Lower leg skin (tissue), 4 donors: ENCODE measurements at regions not wholly inside any gene's neighbourhood (a gene's known extent, or its start where the extent isn't known, plus 50 kb on each side); places are given as distances from the start of the nearest gene placed in this dataset.
"Not testable (repeated sequence)": the region's sequence is repeated elsewhere in the genome, so short reads cannot be mapped to it uniquely, and the experiment has no call there.

Source experiments
- DNase-seq, 2 donors: peaks; one replicate each; pipeline ENCODE4 v3.0.0-alpha.2; 2019; ENCODE audit warnings: low spot score in 2 of 2
- H3K4me3 ChIP-seq: fragments of 200-600 bp; sonication (generic); 2 replicates; pipeline ENCODE4 v1.5.1; 2017; ENCODE audit warnings: mild to moderate bottlenecking, low read depth; ENCODE audit not compliant: poor library complexity, severe bottlenecking
- WGBS, 2 donors: methylation state at CpG; one replicate each; pipeline ENCODE4 v1.1.5; 2018; 5-methylcytosine and 5-hydroxymethylcytosine counted together
- intact Hi-C: fragments of 100-400 bp; cut with DNase I; formaldehyde crosslinking; loops from one replicate; pipeline ENCODE4 v1.15.0; 2023; ENCODE audit warnings: low total_unique reads
- microRNA-seq, 2 donors: library from miRNA; unstranded; fragments of <30 nt; microRNA quantifications; one replicate each; pipeline ENCODE4, GENCODE V29; 2016; ENCODE audit warnings: borderline replicate concordance in 2 of 2, borderline number of aligned reads in 1 of 2

DNA sequence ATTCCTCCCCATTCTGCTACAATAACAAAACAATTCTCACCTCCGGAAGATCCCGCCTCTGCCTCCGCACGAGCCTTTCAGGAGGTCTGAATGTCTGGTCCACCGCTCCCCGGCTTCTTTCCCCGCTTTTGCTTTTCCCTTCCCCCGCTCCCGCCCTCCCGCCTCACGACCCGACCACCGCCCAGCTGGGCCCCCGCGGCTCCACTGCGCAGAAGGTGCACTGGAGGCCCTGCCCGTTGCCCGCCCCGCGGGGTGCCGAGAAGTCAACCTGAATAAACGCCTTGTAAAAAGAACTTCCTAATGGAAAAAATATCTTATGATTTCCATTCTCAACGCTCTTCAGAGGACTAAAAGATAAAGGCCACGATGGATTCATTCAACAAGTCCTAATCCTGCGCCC is 93.8 kb upstream of the NBPF11 start:
- H3K4me3 ChIP-seq, intact Hi-C loops, DNase-seq: not testable (repeated sequence)
- no CpG with 5 or more reads among the region's 25 CpGs for WGBS, 2 donors

DNA sequence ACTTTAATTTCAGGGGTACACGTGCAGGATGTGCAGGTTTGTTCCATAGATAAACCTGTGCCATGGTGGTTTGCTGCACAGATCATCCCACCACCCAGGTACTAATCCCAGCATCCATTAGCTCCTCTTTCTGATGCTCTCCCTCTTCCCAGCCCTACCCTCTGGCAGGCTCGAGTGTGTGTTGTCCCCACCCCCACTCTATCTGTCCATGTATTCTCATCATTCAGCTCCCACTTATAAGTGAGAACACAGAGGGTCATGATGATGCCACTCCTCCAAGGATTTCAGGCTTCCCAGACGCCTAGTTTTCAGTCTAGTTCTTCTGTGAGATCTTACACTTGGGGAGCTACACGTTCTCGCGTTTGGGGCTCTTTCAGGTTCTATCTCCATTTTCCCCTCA is 93.4 kb upstream of the NBPF11 start:
- H3K4me3 ChIP-seq, DNase-seq, intact Hi-C loops: not testable (repeated sequence)
- no CpG with 5 or more reads among the region's 6 CpGs for WGBS, 2 donors

- WGBS, 2 donors, result 88% methylated on average over 7 of the region's 8 CpGs; no CpG with 5 or more reads in 1 of the 2 donors
- intact Hi-C loops, H3K4me3 ChIP-seq: not testable (repeated sequence)
- peak in 1 of 2 donors; percentile 69 for DNase-seq
Measured at GRCh38 chr1:148233250-148233649, 81.2 kb upstream of the NBPF11 start.

- intact Hi-C loops, result not testable (repeated sequence)
Measured at GRCh38 chr1:148228846-148229245, 76.8 kb upstream of the NBPF11 start.

DNA sequence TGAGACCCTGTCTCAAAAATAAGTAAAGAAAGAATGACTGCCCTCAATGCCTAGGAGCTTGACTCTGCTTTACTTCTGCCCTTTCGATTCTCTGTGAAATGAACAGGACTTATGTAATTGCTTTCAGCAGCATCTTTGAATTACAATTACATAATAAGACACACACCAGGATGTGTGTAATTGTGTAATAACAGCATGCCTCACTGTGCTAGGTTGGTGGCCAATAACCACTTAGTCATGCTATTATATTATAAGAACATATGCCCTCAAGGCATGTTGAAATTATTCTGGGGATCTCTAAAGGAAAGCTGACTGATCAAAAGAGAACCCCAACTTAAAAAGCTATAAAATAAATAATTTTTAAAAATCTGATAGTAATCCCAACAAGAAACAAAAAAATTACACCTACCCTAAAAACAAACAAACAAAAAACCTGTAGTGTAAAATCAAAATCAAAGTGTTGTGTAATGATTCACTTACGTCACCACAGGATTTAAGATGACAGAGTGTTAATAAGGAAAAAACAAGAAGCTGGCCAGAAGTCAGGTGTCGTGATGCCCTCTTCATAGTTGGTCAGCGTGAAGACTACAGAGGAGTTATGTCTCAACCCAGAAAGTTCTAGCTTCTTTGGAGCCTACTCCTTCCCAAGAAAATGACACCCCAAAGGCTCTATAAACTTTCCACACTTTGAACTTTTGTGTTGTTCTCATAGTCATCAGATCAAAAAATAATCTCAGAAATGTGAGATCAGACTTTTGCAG is 70.5 kb upstream of the NBPF11 start:
- H3K4me3 ChIP-seq, DNase-seq, intact Hi-C loops: not testable (repeated sequence)
- no CpG with 5 or more reads among the region's 4 CpGs for WGBS, 2 donors

More at GRCh38 chr1:148228846-148229245, 76.8 kb upstream of the NBPF11 start:
- DNase-seq, H3K4me3 ChIP-seq: not testable (repeated sequence)
- 79 to 87% methylated on average over 4 to 5 of the region's 5 CpGs for WGBS, 2 donors

GRCh38 chr1:148221593-148221992 is 69.5 kb upstream of the NBPF11 start:
- no CpG with 5 or more reads among the region's 4 CpGs for WGBS, 2 donors
- intact Hi-C loops, DNase-seq, H3K4me3 ChIP-seq: not testable (repeated sequence)

GRCh38 chr1:148219229-148219628 is 67.1 kb upstream of the NBPF11 start:
- H3K4me3 ChIP-seq, intact Hi-C loops, DNase-seq: not testable (repeated sequence)
- no CpG with 5 or more reads among the region's 4 CpGs for WGBS, 2 donors

- H3K4me3 ChIP-seq, intact Hi-C loops, DNase-seq: not testable (repeated sequence)
- no CpG with 5 or more reads among the region's 2 CpGs for WGBS, 2 donors
Measured at GRCh38 chr1:148211191-148211590, 59.1 kb upstream of the NBPF11 start.

DNA sequence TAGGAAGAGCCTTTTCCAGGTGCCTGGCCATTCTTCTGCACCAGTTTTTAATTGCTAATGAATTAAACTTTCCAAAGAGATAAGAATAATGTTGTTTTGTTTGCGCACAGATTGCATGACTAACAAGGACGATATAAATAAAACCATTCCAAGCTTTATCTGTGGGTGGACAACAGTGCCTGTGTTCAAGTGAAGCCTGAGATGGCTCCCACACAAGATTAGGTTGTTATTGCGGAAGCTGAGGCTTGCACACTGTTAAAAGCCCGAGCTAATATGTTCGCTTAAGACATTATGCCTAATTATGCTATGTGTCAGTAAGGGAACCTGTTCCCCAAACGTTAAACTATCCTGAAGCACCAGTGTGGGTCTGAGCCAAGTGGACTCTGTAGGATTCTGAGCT is 58.5 kb upstream of the NBPF11 start:
- not testable (repeated sequence) for H3K4me3 ChIP-seq, DNase-seq
- WGBS, 2 donors, result no CpG with 5 or more reads among the region's 6 CpGs

DNA sequence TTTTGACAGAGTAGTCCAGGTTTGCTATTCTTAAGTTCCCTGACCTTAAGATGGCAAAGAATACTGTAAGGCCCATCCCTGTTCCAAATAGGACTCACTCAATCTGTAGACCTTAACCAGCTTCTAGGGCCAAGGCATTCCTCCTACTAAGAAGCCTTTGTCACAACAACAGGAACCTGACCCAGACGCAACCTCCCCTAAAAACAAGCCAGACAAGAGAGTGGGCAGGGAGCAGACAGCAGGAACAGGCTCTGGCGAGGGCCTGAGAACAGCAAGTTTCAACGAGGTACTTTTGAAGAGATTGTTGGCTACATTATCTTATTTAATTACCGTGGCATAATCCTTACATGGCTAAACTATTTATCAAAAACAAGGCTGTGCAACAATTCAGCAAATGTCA is 58.1 kb upstream of the NBPF11 start:
- H3K4me3 ChIP-seq, DNase-seq, intact Hi-C loops: not testable (repeated sequence)
- no CpG with 5 or more reads among the region's 4 CpGs for WGBS, 2 donors

More for the DNA sequence above, 58.5 kb upstream of the NBPF11 start:
- intact Hi-C loops, result not testable (repeated sequence)

DNA sequence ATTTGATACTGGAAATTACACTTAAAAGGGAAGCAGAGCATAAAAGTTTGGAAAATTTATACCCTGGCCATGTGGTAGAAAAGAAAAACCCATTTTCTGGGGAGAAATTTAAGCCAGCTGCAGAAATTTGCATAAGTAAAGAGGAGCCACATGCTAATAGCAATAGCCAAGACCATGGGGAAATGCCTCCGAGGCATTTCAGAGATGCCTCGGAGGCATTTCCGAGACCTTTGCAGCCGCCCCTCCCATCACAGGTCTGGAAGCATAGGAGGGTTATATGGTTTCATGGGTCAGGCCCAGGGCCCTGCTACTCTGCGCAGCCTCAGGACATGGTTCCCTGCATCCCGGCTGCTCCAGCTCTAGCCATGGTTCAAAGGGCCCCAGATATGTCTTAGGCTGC is 49.9 kb upstream of the NBPF11 start:
- H3K4me3 ChIP-seq, DNase-seq, intact Hi-C loops: not testable (repeated sequence)
- WGBS, 2 donors, result no CpG with 5 or more reads among the region's 6 CpGs

Small RNAs in the stretch of these regions (microRNA-seq; reads per million reads assigned to microRNA genes)
- gene MIR5087 (0 to 0.57 reads per million in 2 donors), gene MIR6077 (0 reads per million in 2 donors)
